ENCODE measurements at regions not wholly inside any gene's neighbourhood (a gene's known extent, or its start where the extent isn't known, plus 50 kb on each side); places are given as distances from the start of the nearest gene placed in this dataset.
A peak's percentile ranks its signal among the peaks of the same experiment; 100 is the strongest.

DNA sequence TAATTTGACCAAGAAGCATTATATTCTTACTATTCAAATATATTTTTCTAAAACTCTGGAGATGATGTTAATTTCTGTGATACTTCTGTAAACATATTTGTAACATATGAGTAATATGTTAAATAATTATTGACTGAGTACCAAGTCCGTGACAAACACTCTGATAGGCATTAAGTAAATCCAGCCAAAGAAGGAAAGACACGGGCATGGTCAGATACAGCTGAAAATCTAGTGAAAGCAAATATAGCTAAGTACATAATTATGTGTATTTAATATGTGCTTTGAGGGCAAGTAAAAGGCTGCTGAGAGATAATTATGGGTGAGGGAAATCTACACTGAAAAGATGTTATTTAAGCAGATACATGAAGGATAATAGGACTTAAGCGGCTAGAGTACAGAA is 1263.6 kb upstream of the ADGRL3 start:
- DNase-seq = peak; percentile 15

DNA sequence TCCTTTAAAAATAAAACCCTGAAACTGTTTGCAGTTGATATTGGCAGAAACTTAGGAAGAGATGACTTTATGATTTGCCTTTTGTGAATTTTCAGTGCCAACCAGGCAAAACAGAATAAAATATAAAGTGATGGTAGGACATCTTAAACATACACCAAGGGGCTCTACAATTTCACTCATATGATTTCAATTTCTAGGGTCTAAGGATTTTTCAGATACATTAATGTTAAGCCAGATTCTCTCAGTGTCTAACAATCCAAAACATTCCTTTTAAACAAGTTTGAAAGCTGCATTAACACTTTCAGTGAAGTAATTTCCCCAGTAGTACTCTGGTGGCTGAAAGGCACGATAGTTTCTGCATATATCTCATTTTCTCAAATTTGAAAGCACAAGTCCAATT is 1262.0 kb upstream of the ADGRL3 start:
- DNase-seq = no peak

DNA sequence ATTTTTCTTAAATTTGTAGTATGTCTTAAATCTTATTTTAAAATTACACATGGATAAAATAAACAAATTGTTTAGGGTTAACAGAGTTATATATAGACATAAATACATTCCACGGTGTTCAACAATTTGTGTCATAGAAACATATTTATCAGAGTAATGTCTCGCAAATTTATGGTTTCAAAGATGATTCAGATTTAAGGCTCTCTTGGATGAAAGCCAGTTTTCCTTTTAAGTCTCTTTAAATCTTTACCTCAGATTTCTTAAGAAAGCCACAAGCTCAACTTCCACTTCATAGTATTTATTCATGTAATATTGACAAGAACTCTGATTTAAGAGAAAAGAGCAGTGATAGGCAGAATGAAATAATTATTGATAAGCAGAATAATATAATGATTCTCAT is 1254.8 kb upstream of the ADGRL3 start:
- no peak for DNase-seq

DNA sequence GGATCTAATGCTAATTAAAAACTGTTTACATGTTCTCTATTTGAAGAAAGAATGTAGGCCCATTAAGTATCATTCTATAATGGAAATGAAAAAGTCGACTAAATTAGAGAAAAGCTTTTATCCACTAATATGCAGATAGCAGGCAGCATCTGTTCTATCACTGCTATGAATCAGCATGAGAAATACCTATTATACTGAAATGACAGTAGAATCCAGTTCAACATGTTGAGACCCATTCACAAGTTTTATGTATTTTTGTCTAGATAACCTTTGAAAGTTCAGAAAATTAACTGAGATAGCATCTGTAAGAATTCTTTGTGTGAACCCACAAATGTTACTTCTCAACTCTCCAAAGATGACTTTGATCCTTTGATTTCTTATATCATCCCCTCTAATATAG is 1254.4 kb upstream of the ADGRL3 start:
- DNase-seq = no peak

DNA sequence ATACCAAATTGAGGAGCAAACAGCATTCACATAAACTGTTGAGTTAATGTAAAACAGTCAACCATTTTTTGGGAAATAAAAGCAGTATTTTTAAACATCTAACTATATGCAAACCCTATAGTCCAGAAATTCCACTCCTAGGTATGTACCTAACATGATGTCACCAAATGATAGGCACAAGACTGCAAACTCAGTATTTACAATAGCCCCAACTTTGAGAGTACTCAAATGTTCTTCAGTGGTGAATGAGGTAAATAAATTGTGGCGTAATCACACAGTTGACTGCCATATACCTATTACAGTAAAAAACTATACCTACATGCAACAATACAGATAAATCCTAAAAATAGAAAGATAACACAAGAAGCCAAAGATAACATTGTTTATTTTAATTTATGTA is 1243.8 kb upstream of the ADGRL3 start:
- peak; percentile 39 for DNase-seq

DNA sequence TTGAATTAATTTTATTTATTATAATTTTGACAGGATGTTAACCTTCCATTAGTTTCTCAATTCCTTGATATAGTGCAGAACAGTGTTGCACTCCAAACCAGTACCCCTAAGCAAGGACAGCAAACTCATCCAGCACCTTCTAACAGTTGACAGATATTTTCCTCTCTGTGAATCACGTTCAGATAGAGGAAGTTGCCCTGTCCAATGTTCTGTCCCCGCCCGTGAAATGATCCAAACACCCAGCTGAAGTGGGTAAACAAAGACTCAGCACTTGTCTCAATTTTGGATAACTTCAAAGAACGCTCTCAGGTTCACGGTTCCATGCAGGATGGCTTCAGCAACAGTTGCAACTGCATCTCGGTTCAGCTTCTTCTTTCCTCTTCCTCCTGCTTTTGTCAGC is 1240.0 kb upstream of the ADGRL3 start:
- no peak for DNase-seq

DNA sequence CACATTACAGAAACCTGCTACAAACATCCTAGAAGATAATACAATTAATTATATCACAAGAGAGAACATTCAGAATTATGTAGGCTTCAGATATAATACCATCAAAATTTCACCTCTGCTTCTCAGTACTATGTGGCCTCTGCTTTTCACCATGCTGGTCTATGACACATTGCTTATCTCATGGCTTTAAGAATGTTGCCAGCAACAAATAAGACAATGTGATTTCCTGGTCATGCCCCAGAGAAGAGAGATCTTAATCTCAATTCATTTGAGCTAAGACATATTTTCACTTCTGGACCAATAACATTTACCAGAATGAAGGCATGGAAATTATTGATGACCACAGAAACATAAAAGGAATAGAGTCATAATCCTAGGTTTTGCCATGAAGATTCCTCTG is 1233.4 kb upstream of the ADGRL3 start:
- no peak for DNase-seq

DNA sequence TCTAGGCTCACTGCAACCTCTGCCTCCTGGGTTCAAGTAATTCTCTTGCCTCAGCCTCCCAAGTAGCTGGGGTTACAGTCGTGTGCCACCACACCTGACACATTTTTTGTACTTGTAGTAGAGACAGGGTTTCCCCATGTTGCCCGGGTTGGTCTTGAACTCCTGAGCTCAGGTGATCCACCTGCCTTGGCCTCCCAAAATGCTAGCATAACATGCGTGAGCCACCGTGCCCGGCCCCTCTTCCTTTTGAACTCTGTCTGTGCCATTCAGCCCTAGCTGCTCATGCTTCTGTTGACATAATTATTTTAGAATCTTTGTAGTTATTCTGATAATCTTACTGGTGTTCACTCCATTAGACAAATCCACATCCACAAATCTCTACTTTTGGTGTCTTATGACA is 1231.3 kb upstream of the ADGRL3 start:
- no peak for DNase-seq

DNA sequence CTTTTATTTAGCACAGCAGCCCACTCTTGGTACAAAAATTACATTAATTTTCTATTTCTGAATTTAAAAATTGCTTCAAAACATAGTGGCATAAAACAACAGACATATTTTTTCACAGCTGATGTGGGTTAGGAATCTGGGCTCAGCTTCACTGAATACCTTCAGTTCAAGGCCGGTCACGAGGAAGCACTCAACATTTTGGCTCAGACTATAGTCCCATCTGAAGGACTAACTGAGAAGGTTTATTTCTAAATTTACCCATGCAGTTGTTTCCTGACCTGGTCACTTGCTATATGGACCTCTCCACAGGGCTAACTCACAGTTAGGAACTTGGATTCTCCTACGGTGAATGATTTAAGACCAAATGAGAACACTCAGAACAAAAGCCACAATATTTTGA is 1230.2 kb upstream of the ADGRL3 start:
- DNase-seq = no peak

DNA sequence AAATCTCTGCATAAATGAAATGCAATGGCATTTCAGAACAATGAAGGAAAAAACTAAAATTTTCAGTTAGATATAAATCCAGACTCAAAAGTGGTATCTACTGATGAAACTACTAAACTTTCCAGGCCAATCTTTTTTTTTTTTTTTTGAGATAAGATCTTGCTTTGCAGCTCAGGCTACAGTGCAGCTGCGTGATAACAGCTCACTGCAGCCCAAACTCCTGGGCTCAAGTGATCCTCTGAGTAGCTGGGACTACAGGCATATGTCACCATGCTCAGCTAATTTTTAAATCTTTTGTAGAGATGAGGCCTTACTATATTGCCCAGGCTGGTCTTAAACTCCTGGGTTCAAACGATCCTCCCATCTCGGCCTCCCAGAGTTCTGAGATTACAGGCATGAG is 1228.2 kb upstream of the ADGRL3 start:
- DNase-seq = no peak

DNA sequence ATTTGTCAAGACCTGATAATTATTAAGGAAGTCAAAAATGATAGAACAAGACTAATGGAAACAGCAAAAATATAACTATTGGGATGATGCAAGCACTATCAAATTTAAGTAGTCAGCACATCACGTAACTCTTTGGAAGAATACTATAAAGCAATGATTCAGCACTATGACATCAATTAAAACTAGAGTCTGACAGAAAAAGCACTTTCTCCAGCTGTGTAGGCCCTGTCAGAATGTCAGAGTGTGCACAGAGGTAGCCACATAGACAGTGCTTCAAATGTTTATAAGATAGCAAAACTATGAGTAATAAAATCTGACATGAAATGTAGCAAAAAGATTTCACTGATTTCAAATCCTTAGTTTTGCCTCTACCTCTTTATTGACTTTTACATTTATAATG is 1226.6 kb upstream of the ADGRL3 start:
- DNase-seq = no peak

DNA sequence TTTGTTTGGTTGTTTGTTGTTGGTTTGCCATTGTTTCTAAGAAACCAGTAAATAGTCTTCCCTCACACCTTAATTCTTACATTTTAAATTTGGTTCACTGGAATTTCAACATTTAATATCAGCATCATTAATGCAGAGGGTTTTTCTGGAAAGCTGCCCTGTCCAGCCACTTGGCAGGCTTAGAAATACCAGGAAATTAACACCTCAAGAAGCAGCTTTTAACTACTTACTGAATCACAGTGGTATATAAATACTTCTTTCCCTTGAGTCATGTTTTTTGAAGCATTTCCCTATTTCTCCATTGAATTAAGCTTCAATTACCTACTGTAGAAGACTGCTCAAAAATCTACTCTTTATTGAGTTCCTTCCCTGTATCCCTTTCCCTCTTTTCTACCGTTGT is 1221.1 kb upstream of the ADGRL3 start:
- no peak for DNase-seq

DNA sequence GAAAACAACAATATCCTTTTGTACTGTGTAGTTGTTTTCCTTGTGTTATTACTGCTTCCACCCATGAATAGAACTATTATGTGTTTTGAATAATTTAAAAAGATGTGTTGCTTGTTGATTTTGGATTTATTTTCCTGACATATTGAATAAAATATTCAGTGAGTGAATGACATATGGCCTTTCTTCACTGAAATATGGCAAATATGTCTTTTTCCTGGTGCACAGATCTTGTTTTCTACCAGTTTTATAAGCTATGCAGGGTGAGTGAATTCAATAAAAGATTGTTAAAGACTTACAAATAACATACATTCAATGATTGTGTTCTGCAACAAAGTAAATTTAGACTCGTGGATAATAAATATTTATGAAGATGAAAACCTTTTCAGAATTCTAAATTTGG is 1216.3 kb upstream of the ADGRL3 start:
- no peak for DNase-seq

DNA sequence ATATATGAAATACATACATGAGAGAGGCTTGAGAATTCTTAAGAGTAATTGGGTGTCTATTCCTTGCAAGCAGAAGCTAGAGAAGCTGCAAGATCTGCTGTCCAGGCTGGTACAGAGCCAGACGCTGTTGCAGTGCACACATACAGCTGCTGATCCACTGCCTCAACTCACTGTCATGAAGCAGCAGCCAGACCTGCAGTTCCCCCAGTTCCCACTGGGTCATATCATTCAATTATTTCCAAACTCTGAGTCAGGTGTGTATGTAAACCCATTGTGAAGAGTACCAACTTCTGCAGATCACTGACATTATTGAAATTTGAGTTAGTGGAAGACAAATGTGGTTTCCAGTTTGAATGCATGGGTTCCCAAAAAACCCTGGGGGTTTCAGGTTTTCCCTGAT is 1212.8 kb upstream of the ADGRL3 start:
- no peak for DNase-seq

DNA sequence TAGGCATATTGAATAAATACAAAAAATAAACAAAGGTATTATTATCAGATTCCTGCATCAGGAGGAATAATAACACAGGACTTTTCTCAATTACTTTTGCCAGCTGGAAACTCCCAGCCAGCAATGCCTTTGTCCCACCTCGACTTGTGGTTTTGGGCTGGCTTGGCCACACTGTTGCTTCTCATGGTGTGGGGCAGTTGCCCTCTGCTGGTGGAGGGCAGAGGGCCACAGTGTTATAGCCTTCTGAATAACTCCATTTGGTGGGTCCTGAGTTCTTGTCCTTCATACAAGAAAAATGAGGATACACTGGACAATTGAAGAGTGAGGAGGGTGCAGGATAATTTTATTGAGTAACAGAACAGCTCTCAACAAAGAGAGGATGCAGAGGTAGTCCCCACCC is 1206.0 kb upstream of the ADGRL3 start:
- no peak for DNase-seq

DNA sequence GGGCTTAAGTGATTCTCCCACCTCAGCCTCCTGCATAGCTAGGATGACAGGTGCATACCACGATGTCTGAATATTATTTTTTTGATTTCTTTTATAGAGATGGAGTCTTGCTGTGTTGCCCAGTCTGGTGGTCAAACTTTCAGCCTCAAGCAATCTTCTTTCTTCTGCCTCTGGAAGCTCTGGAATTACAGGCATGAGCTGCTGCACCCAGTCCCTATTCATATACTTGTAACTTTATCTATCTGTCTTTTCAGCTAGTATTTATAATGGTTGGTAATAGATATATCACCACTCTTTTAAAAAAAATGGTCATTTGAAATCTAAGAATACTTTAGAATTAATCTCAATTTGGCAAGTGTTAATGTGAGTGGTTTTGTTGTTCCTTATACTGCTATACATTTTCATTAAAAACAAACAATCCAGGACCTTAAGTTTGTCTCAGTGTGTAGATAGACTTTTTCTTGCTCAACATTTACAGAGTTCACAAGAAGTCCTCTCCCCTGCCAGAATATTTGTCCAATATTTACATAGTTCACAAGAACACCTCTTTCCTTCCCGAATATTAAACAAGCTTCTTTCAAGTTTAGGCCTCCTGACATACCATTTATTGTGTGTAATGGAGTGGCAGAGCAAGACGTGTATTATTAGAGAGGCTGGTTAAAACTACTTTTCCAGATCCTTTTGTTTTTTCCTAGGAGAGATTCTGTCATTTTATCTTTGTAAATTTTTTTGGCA is 1197.4 kb upstream of the ADGRL3 start:
- no peak for DNase-seq

DNA sequence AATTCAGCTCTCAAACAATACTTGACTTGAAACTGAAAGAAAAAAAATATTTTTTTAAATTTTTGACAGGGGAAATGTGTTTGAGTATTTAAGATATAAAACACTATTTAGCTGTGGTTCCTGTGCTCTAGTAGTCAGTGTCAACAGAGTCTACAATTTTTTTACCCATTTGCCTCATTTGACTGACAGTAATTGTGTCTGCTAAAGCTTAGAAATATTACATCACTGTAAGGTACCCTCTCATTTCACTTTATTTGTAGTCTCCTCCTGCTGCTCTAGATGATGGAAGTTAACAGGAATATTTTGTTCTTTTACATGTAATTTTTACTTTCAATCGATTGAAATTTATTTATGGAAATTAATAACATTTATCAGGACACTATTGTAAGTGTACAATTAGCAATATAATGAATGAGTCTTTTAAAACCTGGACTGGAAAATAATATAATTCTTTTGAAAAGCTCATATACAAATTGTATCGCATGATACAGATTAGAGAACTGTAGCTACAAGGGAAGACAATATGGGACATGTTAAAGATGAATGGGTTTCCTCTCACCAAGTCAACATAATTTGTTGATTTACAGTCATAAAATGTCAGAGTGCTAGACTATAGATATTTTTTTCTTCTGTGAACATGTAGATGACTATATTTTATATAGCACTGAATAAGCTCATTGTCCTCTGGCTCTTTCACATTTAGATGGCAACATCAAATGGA is 1186.5 kb upstream of the ADGRL3 start:
- DNase-seq = no peak

DNA sequence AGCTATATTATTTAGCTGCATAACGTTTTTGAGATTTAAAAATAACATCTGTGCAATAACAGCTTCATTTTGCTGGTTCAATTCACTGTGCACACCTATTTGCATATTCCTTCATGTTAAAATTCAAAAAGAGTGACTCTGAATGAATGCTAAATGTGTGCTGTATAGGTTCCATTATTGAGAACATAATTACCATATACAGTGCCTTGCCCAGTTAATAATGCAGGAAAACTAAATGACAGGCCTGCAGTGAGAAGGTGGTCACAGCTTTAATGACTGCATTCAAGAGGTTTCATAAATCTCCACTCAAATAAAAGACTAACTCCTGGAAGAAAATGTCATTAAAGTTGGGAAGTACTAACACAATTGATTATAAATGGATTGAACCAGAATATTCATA is 1183.2 kb upstream of the ADGRL3 start:
- DNase-seq = no peak

DNA sequence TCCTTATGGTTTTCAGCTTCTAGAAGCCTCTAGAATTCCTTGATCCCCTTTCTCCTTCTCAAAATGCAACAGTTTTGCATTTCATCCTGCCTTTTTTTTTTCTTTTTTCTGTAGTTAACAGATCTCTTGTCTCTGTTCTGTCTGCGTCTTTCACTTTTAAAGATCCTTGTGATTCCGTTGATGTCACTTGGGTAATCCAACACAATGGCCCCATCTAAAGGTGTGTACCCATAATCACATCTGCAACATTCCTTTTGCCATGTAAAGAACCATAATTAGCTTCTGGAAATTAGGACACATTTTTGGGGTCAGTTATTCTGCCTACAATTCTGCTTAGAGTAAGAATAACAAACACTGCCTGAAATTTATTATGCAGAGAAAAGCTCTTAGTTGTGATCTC is 1180.9 kb upstream of the ADGRL3 start:
- DNase-seq = no peak

DNA sequence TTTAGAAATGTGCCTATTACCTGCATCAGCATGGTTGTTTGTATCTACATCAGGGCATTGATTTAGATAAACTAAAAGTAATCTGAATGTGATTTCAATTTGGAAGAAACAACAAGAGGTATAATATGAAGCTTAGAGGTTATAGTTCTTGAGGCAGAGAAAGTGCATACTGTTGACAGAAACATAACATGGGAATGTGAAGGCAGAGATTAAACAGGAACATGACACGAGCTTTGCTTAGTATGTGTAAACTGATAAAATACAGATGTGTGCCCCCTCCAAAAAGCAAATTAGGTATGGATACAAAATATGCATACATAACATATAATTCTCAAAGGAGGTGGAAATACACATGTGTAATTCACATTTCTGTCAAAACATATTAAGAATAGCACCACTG is 1180.2 kb upstream of the ADGRL3 start:
- no peak for DNase-seq

DNA sequence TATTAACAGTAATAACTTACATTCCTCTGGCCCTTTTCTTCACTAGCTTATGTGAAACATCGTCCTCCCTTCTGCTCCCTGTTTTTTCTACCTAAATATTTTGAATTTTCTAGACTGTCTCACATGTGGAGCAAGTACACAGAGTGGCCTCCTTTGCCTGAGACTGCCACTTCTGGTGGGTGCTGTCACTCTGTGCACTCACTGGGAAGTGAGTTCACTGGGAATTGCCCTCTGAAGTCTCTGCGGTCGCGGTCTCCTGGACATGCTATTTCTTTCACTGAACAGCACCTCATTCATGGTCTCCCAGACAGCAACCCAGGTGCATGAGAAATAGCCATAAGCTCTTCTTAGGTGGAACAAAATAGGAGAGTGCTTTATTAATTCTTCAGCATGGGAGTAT is 1179.7 kb upstream of the ADGRL3 start:
- no peak for DNase-seq

DNA sequence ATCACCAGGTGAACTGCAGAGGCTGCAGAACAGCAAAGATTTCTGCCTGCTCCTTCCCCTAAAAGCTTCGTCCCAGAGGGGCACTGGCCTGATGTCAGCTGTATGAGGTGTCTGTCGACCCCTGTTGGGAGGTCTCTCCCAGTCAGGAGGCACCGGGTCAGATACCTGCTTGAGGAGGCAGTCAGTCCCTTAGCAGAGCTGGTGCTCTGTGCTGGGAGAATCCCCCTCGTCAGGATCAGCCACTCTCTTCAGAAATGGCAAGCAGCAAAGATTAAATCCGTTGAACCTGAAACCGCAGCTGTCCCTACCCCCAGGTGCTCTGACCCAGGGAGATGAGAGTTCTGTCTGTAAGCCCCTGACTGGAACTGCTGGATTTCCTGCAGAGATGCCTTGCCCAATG is 1166.3 kb upstream of the ADGRL3 start:
- no peak for DNase-seq

DNA sequence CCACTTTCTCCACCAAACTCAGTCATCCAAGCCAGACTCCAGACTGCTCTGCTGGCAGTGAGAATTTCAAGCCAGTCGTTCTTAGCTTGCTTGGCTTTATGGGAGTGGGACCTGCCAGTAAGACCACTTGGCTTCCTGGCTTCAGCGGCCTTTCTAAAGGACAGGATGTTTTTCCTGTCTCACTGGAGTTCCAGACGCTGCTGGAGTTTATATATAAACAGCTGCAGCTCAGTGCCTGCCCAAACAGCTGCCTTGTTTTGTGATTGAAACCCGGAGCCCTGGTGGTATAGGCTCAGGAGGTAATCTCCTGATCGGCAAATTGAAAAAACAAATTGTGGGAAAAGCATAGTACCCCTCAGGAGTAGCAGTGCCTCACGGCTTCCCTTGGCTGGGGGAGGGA is 1165.8 kb upstream of the ADGRL3 start:
- peak; percentile 10 for DNase-seq

DNA sequence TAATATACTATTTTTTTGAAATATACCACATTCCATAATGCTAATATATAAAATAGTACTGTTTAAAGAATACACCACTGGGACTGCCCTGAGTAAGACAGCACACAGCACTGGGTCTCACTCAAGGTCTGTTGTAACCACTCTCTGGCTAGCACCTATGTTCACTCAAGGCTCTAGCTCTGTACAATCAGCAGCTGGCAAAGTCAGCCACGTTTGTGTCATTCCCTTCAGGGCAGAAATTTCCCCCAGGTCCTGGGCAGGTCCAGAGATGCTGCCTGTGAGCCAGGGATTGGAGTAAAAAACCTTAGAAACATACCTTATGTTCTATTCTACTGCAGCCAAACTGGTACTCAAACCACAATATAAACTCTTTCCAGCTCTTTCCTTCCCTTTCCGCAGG is 1160.2 kb upstream of the ADGRL3 start:
- DNase-seq = no peak

DNA sequence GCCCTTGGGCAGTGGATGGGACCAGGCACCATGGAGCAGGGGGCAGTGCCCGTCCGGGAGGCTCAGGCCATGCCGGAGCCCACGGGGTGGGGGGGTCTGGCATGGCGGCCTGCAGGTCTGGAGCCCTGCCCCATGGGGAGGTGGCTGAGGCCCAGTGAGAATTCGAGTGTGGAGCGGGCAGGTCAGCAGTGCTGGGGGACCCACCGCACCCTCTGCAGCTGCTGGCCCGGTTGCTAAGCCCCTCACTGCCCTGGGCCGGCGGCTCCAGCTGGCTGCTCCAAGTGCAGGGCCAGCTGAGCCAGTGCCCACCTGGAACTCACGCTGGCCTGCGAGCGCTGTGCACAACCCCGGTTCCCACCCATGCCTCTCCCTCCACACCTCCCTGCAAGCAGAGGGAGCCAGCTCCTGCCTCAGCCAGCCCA is 1157.9 kb upstream of the ADGRL3 start:
- no peak for DNase-seq
